ENCODE measurements at regions not wholly inside any gene's neighbourhood (a gene's known extent, or its start where the extent isn't known, plus 50 kb on each side); places are given as distances from the start of the nearest gene placed in this dataset.
"Not testable (repeated sequence)": the region's sequence is repeated elsewhere in the genome, so short reads cannot be mapped to it uniquely, and the experiment has no call there.

DNA sequence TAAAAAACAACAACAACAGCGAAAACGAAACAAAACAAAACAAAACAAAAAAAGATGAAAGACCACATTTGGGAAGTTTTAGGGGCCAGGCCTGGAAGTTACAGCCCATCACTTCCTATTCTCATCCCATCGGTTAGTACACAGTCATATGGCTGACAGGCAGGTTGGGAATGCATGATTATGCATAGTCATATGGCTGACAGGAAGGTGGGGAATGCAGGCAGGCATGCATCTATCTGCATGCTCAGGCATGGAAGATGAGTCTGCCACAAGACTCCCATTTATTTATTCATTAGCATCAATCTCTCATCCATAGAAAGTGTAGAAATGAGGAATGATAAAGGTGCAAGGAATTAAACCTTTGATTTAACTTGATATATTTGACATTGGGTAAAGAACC lies 325.3 kb upstream of the MEX3C start:
- DNase-seq (ENCODE audit: low spot score), result no peak

DNA sequence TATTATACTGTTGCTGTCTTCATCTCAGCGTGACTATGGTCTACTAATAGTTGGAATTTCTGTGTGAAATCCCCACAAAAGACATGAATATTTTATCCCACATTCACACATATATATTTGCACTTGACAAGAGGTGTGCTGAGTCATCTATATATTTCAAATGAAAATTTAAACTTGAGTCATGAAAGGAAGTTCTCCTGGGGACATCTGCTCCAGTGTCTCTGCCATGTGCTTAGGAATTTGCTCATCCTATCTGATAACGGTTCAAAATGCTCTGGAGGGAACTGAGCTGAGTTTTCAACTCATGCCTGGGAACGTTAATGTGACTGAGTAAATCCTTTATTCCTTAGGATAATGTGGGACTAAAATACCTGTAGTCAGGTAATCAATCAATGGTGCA lies 326.2 kb upstream of the MEX3C start:
- DNase-seq (ENCODE audit: low spot score), result no peak

DNA sequence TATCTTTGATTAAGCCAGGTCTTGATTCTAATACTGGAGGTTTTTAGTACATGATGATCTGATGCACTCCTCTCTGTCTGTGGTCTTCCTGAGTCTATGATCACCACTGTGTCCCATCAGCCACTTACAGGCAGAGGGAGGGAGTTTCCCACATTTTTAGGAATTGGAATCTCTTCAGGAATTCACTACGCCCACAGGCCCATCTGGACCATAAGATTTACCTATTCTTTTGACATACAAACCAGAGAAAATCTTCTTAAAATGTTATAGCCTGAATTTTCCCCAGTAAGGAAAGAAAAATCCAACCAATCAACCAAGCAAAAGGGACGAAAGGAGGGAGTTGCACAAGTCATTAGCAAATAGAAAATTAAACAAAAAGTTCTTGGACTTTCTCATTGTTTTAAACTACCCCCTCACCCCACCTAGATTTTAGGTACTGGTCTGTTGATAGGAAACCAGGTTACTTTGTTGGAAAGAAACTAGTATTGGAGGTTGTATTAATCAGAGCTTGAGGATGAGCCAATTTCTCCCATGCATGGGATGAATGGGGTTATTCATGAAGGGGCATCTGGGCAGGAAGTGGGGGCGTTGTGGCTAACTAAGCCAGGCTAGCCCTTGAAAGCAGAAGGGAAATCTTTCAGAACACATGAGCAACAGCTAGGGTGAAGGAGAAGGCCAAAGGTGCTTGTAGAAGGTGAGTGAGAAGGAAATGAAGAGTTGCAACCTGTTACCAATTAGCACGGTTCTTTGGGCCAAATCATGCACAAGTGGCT lies 328.2 kb upstream of the MEX3C start:
- DNase-seq (ENCODE audit: low spot score), result no peak

DNA sequence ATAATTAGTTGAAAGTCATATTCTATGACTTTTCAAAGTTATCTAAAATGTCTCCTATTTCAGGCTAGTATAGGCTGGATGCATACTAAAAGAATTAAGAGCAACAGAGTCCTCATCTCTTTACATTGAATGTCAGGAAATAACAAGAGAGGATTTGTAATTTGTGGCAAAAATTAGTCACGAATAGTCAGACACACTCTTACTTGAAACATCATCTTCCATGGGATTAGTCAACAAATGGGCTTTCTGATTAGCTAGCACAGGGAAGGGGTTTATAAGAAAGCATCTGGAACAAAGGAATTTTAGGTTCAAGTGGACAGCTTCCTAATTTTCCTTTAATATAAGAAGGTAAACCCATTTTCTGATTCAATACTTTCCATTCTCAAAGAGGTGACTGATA lies 330.3 kb upstream of the MEX3C start:
- DNase-seq (ENCODE audit: low spot score), result no peak

DNA sequence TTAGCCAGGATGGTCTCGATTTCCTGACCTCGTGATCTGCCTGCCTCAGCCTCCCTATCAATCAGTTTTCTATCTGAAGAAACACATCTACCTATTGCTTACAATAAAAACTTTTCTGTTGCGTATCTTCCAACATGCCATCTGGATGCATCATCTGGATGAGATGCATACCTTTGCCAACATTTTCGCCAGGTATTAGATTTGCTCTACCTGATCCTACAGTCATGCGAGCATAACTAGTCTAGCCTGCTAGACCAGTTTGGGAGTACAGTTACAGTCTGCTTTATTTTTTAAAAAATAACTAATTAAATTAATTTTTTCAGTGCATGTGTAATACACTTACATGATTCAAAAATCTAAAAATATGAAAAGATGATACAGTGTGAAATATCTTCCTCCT lies 334.0 kb upstream of the MEX3C start:
- no peak for DNase-seq (ENCODE audit: low spot score)

GRCh38 chr18:51537487-51537886 lies 340.0 kb upstream of the MEX3C start:
- no peak for DNase-seq (ENCODE audit: low spot score)

- DNase-seq (ENCODE audit: low spot score), result no peak
Observed at GRCh38 chr18:51540562-51540961, 343.1 kb upstream of the MEX3C start.

DNA sequence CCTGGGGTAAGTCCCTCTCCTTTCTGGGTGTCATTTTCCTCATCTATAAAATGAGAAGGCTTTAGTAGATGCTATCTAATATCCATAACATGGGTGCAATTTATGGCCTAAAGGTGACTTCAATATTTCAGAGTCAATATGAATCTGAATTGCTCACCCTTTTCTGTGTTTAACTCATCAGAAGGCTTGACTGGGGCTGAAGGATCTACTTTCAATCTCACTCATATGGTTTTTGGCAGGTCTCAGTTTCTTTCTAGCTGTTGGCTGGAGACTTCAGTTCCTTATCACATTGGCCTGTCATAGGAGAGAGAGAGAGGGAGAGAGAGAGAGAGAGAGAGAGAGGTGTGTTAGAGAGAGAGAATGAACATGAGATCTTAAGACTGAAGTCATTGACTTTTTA lies 343.7 kb upstream of the MEX3C start:
- no peak for DNase-seq (ENCODE audit: low spot score)

- no peak for DNase-seq (ENCODE audit: low spot score)
Observed at GRCh38 chr18:51543658-51544155, 346.2 kb upstream of the MEX3C start.

DNA sequence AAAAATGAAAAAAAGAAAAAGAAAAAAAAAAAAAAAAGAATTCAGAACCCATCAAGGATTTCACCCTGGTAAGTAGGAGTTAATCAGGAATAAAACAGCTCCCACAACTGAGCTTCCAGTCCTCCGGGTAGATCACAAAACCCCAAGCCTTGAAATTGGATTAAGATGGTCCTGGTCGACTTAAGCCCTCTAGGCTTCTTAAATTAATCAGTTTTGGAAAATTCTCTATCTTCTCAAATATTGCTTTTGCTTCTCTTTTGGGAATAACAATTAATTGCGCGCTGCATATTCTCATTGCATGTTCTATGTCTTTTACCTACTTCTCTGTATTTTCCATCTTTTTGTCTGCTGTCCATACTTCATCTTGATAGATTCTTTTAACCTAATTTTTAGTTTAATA lies 348.0 kb upstream of the MEX3C start:
- no peak for DNase-seq (ENCODE audit: low spot score)

DNA sequence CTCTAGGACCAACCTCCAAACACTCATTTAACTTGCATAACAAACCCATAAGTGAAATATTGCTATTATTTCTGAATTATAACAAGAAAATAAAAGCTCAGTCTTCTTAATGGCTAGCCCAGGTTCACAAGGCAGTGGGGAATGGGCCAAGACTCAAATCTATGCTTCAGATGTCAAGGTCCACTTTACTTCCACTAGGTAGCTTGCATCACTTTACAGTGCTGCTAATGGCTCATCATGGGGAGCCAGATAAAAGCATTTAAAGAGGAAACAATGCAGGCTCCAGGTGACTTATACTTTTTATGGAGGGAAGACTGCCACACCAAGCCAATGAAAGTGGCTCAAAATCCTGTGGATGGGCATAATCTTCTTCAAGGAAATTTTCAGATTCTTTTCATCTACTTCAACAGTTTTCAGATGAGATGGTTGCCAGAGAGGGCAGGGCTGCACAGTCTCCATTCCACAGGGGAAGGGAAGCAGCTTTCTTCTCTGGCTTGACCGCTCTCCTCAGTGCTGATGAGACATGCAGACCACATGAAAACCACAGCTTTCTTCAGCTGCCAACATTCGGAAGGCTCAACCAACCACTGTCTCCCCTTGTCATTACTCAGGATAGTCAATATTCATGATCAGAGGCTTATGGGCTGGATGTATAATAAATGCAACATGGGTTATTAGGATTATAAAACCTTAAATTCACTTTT lies 361.9 kb upstream of the MEX3C start:
- DNase-seq (ENCODE audit: low spot score), result no peak

- DNase-seq (ENCODE audit: low spot score), result no peak
Observed at GRCh38 chr18:51559902-51560287, 362.4 kb upstream of the MEX3C start.

GRCh38 chr18:51561821-51562220 lies 364.3 kb upstream of the MEX3C start:
- no peak for DNase-seq (ENCODE audit: low spot score)

- DNase-seq (ENCODE audit: low spot score), result no peak
Observed at GRCh38 chr18:51562866-51563265, 365.4 kb upstream of the MEX3C start.

- no peak for DNase-seq (ENCODE audit: low spot score)
Observed at GRCh38 chr18:51563396-51563795, 365.9 kb upstream of the MEX3C start.

- DNase-seq (ENCODE audit: low spot score), result no peak
Observed at GRCh38 chr18:51568151-51568550, 370.7 kb upstream of the MEX3C start.

GRCh38 chr18:51569153-51569552 lies 371.7 kb upstream of the MEX3C start:
- DNase-seq (ENCODE audit: low spot score), result no peak

GRCh38 chr18:51569561-51569960 lies 372.1 kb upstream of the MEX3C start:
- no peak for DNase-seq (ENCODE audit: low spot score)

GRCh38 chr18:51570071-51570470 lies 372.6 kb upstream of the MEX3C start:
- DNase-seq (ENCODE audit: low spot score), result not testable (repeated sequence)

- not testable (repeated sequence) for DNase-seq (ENCODE audit: low spot score)
Observed at GRCh38 chr18:51573886-51574285, 376.4 kb upstream of the MEX3C start.

GRCh38 chr18:51575171-51575570 lies 377.7 kb upstream of the MEX3C start:
- DNase-seq (ENCODE audit: low spot score), result no peak

GRCh38 chr18:51578406-51578980 lies 381.0 kb upstream of the MEX3C start:
- no peak for DNase-seq (ENCODE audit: low spot score)

DNA sequence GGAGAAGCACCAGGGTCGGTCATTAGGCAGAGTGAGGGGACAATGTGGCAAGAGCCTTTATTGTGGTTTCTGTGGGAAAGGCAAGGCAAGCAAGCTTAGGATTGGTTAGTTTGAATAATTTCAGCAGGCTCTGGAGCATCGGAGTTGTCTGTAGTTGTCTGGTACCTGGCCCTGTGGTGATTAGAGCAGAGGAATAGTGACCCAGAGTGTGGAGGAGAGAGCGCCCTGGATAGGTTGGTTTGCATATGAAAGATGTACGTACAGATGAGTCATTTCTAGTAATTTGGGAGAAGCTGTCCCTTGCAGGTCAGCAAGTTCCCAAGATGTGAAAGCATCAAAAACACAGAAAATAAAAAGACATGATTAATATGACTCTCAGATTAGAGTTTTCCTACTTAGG lies 383.1 kb upstream of the MEX3C start:
- no peak for DNase-seq (ENCODE audit: low spot score)
